SK-N-SH (cell line): ENCODE measurements at regions not wholly inside any gene's neighbourhood (a gene's known extent, or its start where the extent isn't known, plus 50 kb on each side); places are given as distances from the start of the nearest gene placed in this dataset.

Source experiments
- CTCF ChIP-seq: fragments of 200-600 bp; sonication (generic); IDR thresholded peaks from 2 replicates; pipeline ENCODE4 v1.6.1; 2017; ENCODE audit warnings: antibody characterized with exemption, mild to moderate bottlenecking, moderate library complexity
- JUND ChIP-seq: IDR thresholded peaks from 2 replicates; pipeline ENCODE4 v1.4.0; 2012
- RAD21 ChIP-seq: IDR thresholded peaks from 2 replicates; pipeline ENCODE4 v1.6.1; 2012; ENCODE audit warnings: mild to moderate bottlenecking, low read length
- RFX5 ChIP-seq: IDR thresholded peaks from 2 replicates; pipeline ENCODE4 v1.6.1; 2012; ENCODE audit warnings: mild to moderate bottlenecking, improper control_type of control experiment, low read length
- USF2 ChIP-seq: fragments of 150-350 bp; IDR thresholded peaks from 2 replicates; pipeline ENCODE4 v1.6.1; 2017; ENCODE audit warnings: antibody characterized with exemption, low read length, low read depth, borderline replicate concordance

GRCh38 chr12:43028826-43029225 lies 439.3 kb upstream of the PRICKLE1 start:
- TF ChIP-seq JUND (no peak), USF2 (no peak), RFX5 (no peak), CTCF (no peak), RAD21 (no peak)
